ENCODE measurements at regions not wholly inside any gene's neighbourhood (a gene's known extent, or its start where the extent isn't known, plus 50 kb on each side); places are given as distances from the start of the nearest gene placed in this dataset.

DNA sequence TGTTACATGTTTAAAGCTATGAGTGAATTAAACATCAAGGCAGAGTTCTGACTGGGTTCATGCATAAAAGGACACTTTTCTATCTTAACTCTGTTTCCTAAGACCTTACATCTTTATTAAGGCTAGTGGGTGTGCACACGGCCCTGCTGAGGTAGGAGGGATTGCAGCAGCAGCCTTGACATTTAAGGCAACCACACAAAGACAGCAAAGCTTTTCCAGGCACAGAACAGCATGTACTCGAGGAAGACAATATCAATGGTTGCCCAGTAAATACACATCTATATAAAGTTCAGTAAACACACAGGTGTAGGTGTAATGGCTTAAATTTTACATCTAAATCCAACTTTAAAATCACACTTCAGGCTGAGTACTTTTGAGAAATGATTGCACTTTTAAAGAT is 79.8 kb upstream of the LOC128125822 start:
- no peak for DNase-seq
- Histone ChIP-seq H3K27me3 (no peaks in the 10 kb centered on the region), H3K36me3 (no peaks in the 10 kb centered on the region), H3K4me3 (no peak overlapping the region), H3K27ac (no peak overlapping the region), H3K9me3 (no peaks in the 10 kb centered on the region), H3K4me1 (no peaks in the 10 kb centered on the region)
- ATAC-seq (ENCODE audit: low FRiP score in 2 of 2), result no peak
- 23 to 33% methylated on average over 2 of the region's 2 CpGs for WGBS, 2 donors
- TF ChIP-seq POLR2AphosphoS5 (IDR thresholded peaks at IDR 0.05), result no peak
- TF ChIP-seq EP300 (IDR thresholded peaks at IDR 0.05), result no peak
- no peak for TF ChIP-seq CTCF (IDR thresholded peaks at IDR 0.05)
- no peak for TF ChIP-seq POLR2A (IDR thresholded peaks at IDR 0.05)

GRCh38 chr6:63493557-63493956 is 78.7 kb upstream of the LOC128125822 start:
- 64 to 81% methylated on average over 1 of the region's 1 CpG for WGBS, 2 donors
- H3K36me3 ChIP-seq, result no peaks in the 10 kb centered on the region
- H3K9me3 ChIP-seq, result no peaks in the 10 kb centered on the region
- DNase-seq, result no peak
- H3K27ac ChIP-seq, result no peak overlapping the region
- ATAC-seq (ENCODE audit: low FRiP score in 2 of 2), result no peak
- H3K27me3 ChIP-seq, result no peaks in the 10 kb centered on the region
- TF ChIP-seq EP300 (IDR thresholded peaks at IDR 0.05) (no peak), CTCF (IDR thresholded peaks at IDR 0.05) (no peak), POLR2A (IDR thresholded peaks at IDR 0.05) (no peak), POLR2AphosphoS5 (IDR thresholded peaks at IDR 0.05) (no peak)
- no peak overlapping the region for H3K4me3 ChIP-seq
- H3K4me1 ChIP-seq, result no peaks in the 10 kb centered on the region

DNA sequence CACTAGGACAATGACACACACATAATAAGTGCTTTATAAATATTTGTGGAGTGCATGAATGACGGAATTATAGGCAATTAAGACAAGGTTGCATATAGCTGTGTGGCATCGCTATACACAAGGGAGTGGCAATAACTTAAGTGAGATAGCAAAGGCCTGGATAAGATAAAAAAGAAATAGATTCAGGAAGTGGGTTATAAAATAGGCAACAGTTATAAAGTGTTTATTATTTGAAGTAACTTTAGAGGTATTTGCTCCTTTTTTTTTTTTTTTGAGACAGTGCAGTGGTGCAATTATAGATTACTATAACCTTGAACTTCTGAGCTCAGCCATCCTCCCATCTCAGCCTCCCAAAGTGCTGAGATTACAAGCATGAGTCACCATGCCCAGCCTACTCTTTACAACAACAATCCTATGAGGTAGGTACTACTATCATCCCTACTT is 75.9 kb upstream of the LOC128125822 start:
- Histone ChIP-seq H3K36me3 (no peaks in the 10 kb centered on the region), H3K27me3 (no peaks in the 10 kb centered on the region), H3K4me1 (peaks cover 0 to 4% (median 0%) of the 10 kb centered on the region in 4 donors), H3K9me3 (no peaks in the 10 kb centered on the region), H3K27ac (no peak overlapping the region), H3K4me3 (no peak overlapping the region)
- DNase-seq (no peak), ATAC-seq (ENCODE audit: low FRiP score in 2 of 2) (no peak)
- no peak for TF ChIP-seq POLR2AphosphoS5 (IDR thresholded peaks at IDR 0.05)
- WGBS, 2 donors, result 70 to 82% methylated on average over 2 of the region's 2 CpGs

DNA sequence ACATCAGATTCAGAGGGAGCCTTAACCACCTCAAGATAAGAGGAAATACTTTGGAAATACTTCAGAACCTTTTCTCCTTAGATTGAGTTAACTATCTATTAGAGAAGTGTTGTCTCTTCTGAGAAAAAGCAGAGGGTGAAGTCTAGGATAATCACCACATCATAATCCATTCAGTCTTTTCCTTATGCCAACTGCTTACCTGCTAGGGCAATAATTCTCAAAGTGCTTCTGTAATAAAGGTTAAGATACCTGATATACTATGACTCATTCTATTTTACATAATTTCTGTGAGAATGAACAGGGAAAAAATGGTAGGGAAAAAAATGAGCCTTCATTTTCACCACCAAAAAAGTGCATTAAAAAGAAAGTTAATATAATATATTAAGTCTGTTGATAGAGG is 70.1 kb upstream of the LOC128125822 start:
- TF ChIP-seq POLR2AphosphoS5 (IDR thresholded peaks at IDR 0.05), result no peak
- TF ChIP-seq EP300 (IDR thresholded peaks at IDR 0.05), result no peak
- no peak for TF ChIP-seq POLR2A (IDR thresholded peaks at IDR 0.05)
- no peak for TF ChIP-seq CTCF (IDR thresholded peaks at IDR 0.05)
- H3K27me3 ChIP-seq, result no peaks in the 10 kb centered on the region
- no peak overlapping the region for H3K4me3 ChIP-seq
- H3K27ac ChIP-seq, result no peak overlapping the region
- no peaks in the 10 kb centered on the region for H3K36me3 ChIP-seq
- peaks cover 0 to 4% (median 0%) of the 10 kb centered on the region in 4 donors for H3K4me1 ChIP-seq
- ATAC-seq (ENCODE audit: low FRiP score in 2 of 2) (no peak), DNase-seq (no peak)
- no peaks in the 10 kb centered on the region for H3K9me3 ChIP-seq

DNA sequence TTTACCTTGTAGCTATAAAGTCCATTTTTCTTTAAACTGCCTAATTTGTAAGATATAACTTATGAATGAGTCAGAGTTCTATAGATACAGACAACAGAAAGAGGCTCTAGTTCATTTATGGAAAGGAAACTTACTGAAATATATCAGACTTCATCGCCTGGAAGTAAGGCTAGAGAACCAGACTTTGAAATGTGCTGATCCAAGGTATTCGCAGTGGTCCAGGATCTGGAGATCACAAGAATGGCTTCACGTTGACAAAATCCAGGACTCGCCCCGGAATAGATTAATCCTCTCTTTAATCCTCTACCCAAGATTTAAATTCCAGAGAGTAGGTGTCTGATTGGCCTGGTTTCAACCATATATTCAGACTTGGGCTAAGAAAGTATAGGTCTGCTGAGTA is 69.1 kb upstream of the LOC128125822 start:
- no peak for ATAC-seq (ENCODE audit: low FRiP score in 2 of 2)
- WGBS, 2 donors, result 90 to 98% methylated on average over 5 of the region's 5 CpGs
- Histone ChIP-seq H3K27me3 (no peaks in the 10 kb centered on the region), H3K4me3 (no peak overlapping the region), H3K4me1 (peaks cover 0 to 4% (median 0%) of the 10 kb centered on the region in 4 donors), H3K27ac (no peak overlapping the region), H3K9me3 (no peaks in the 10 kb centered on the region), H3K36me3 (no peaks in the 10 kb centered on the region)
- no peak for DNase-seq
- no peak for TF ChIP-seq EP300 (IDR thresholded peaks at IDR 0.05)
- no peak for TF ChIP-seq POLR2AphosphoS5 (IDR thresholded peaks at IDR 0.05)
- TF ChIP-seq CTCF (IDR thresholded peaks at IDR 0.05), result no peak
- TF ChIP-seq POLR2A (IDR thresholded peaks at IDR 0.05), result no peak
